Brain microvascular endothelial cell (primary cell): ENCODE measurements at regions not wholly inside any gene's neighbourhood (a gene's known extent, or its start where the extent isn't known, plus 50 kb on each side); places are given as distances from the start of the nearest gene placed in this dataset.

Experiments used
- DNase-seq: peaks from one replicate; pipeline ENCODE4 v3.0.0-alpha.2; 2020
- H3K27ac ChIP-seq: fragments of 250-450 bp; sonication (Bioruptor Pico); 2 replicates; pipeline ENCODE4 v1.5.1; 2020; ENCODE audit warnings: mild to moderate bottlenecking, moderate library complexity
- H3K27me3 ChIP-seq: fragments of 250-450 bp; sonication (Bioruptor Pico); replicated peaks from 2 replicates; pipeline ENCODE4 v1.5.1; 2020; ENCODE audit warnings: mild to moderate bottlenecking
- H3K36me3 ChIP-seq: fragments of 250-450 bp; sonication (Bioruptor Pico); replicated peaks from 2 replicates; pipeline ENCODE4 v1.5.1; 2020; ENCODE audit warnings: mild to moderate bottlenecking
- H3K4me3 ChIP-seq: 2 replicates; pipeline ENCODE4 v1.5.1; 2011; ENCODE audit warnings: low read depth, mild to moderate bottlenecking, control low read depth, low read length, moderate library complexity
- in situ Hi-C: cut with HindIII; loops from 2 replicates; pipeline ENCODE4 v1.10.0; 2017; ENCODE audit warnings: low sequenced_read_pairs, low pct_ligation_motif_present
- TF ChIP-seq, protein P1 (sequence below): IDR thresholded peaks from 2 replicates; pipeline ENCODE4 v1.5.1; 2011; ENCODE audit warnings: low read depth, mild to moderate bottlenecking, moderate library complexity, low read length, control low read depth, inconsistent platforms; ENCODE audit errors: missing control alignments

DNA sequence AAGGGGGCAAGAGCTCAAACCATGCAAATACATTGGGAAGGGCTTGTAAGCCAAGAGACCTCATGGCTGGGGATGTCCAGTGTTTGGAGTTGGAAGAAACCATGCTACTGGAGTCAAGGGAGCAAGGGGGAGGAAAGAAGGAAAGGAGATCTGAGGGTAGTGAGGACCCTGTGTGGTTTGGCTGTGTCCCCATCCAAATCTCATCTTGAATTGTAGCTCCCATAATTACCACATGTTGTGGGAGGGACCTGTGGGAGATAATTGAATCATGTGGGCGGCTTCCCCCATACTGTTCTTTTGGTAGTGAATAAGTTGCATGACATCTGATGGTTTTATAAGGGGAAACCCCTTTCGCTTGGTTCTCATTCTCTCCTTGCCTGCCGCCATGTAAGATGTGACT, 56.5 kb upstream of the ADRB1 start:
- Histone ChIP-seq H3K27me3 (no peaks in the 10 kb centered on the region), H3K36me3 (no peaks in the 10 kb centered on the region), H3K4me3 (no peak overlapping the region), H3K27ac (no peak overlapping the region)
- no peak for DNase-seq
- in situ Hi-C loops, result no loop called here
- TF ChIP-seq, protein P1, sequence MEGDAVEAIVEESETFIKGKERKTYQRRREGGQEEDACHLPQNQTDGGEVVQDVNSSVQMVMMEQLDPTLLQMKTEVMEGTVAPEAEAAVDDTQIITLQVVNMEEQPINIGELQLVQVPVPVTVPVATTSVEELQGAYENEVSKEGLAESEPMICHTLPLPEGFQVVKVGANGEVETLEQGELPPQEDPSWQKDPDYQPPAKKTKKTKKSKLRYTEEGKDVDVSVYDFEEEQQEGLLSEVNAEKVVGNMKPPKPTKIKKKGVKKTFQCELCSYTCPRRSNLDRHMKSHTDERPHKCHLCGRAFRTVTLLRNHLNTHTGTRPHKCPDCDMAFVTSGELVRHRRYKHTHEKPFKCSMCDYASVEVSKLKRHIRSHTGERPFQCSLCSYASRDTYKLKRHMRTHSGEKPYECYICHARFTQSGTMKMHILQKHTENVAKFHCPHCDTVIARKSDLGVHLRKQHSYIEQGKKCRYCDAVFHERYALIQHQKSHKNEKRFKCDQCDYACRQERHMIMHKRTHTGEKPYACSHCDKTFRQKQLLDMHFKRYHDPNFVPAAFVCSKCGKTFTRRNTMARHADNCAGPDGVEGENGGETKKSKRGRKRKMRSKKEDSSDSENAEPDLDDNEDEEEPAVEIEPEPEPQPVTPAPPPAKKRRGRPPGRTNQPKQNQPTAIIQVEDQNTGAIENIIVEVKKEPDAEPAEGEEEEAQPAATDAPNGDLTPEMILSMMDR, result no peak

DNA sequence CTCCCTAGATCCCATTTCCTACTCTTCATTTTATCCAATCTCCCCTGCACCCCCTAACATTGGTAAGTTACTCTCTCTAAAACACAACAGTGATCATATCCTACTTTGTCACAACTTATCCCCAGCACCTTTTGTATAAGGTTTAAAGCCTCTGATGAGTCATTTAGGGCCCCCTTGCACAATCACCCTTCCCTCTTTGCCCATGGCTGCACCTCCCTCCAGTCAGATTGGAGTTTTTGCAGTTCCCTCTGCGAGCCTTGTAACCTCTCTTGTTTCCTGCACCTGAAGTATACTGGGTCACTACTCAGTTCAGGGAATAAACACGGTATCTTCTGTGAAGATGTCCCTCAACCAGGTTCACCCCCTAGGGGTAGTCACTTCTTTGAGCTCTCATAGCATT, 55.9 kb upstream of the ADRB1 start:
- DNase-seq, result no peak

GRCh38 chr10:113988535-113988934, 55.1 kb upstream of the ADRB1 start:
- no peak overlapping the region for H3K27ac ChIP-seq
- H3K4me3 ChIP-seq, result no peak overlapping the region
- TF ChIP-seq, protein P1, result no peak
- no peaks in the 10 kb centered on the region for H3K27me3 ChIP-seq
- H3K36me3 ChIP-seq, result no peaks in the 10 kb centered on the region
- DNase-seq, result no peak
- in situ Hi-C loops, result no loop called here

More for the DNA sequence above, 55.9 kb upstream of the ADRB1 start:
- no peaks in the 10 kb centered on the region for H3K27me3 ChIP-seq
- H3K4me3 ChIP-seq, result no peak overlapping the region
- no peaks in the 10 kb centered on the region for H3K36me3 ChIP-seq
- in situ Hi-C loops, result no loop called here
- no peak overlapping the region for H3K27ac ChIP-seq
- TF ChIP-seq, protein P1, result no peak

DNA sequence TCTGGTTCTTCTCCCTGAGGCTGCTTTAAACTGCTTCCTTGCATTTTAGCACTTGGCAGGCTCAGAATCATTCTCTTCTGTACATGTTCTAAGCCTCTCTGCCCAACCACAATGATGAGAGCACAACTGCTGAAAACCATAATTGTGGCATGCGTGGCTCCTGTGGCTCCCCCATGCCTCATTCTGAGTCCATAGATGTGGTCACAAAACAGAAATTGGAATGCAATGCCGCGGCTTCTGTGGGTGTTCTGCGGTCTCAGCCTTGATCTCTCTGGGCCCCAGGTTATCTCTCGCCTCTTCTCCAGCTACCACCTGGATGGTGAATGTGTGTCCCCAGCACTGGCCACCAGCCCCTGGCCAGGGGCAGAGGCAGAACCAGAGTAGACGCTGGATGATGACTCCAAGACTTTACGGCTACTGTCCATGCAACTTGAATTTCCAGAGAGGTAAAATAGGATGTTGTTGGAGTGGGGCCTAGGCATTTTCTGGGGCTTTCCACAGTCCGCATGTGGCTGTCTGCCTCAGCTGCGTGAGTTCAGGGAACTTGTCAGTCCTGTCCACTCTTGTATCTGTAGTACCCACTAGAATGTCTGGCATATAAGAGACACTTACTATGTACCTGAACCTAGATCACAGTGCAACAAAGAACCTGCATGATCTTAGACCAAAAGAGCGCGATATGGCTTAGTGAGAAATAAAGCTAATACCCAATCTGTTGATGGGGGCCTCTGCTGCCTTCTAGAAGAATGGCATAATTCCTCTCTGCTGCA, 52.4 kb upstream of the ADRB1 start:
- H3K27ac ChIP-seq, result no peak overlapping the region
- no peaks in the 10 kb centered on the region for H3K36me3 ChIP-seq
- in situ Hi-C loops, result no loop called here
- TF ChIP-seq, protein P1, result no peak
- H3K27me3 ChIP-seq, result no peaks in the 10 kb centered on the region
- no peak overlapping the region for H3K4me3 ChIP-seq
- no peak for DNase-seq

- in situ Hi-C loops, result no loop called here
- no peaks in the 10 kb centered on the region for H3K36me3 ChIP-seq
- H3K27ac ChIP-seq, result no peak overlapping the region
- TF ChIP-seq, protein P1, result no peak
- H3K27me3 ChIP-seq, result no peaks in the 10 kb centered on the region
- no peak for DNase-seq
- H3K4me3 ChIP-seq, result no peak overlapping the region
Observed at GRCh38 chr10:113992471-113993011, 51.1 kb upstream of the ADRB1 start.
